ENCODE measurements at regions not wholly inside any gene's neighbourhood (a gene's known extent, or its start where the extent isn't known, plus 50 kb on each side); places are given as distances from the start of the nearest gene placed in this dataset.

DNA sequence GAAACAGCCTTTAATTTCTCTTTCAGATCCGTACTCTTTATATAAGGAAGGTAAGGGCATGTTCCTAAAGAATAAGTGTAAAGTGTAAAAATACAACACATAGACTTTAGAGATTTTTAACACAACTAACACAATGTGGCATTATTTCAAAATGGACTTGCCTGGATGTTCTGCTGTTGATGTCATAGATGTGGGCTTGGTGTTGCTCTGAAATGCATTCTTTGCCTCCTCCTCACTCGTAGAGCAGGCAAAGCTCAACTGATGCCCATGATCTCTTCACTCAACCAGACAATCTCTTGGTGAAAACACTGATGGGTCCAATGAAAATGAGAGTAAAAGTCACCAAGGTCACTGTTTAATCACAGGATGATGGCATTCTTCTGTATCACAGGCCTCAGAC, 174.2 kb upstream of the TCERG1L start:
- no peak overlapping the region for H3K4me3 ChIP-seq
- TF ChIP-seq, protein P1, sequence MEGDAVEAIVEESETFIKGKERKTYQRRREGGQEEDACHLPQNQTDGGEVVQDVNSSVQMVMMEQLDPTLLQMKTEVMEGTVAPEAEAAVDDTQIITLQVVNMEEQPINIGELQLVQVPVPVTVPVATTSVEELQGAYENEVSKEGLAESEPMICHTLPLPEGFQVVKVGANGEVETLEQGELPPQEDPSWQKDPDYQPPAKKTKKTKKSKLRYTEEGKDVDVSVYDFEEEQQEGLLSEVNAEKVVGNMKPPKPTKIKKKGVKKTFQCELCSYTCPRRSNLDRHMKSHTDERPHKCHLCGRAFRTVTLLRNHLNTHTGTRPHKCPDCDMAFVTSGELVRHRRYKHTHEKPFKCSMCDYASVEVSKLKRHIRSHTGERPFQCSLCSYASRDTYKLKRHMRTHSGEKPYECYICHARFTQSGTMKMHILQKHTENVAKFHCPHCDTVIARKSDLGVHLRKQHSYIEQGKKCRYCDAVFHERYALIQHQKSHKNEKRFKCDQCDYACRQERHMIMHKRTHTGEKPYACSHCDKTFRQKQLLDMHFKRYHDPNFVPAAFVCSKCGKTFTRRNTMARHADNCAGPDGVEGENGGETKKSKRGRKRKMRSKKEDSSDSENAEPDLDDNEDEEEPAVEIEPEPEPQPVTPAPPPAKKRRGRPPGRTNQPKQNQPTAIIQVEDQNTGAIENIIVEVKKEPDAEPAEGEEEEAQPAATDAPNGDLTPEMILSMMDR (IDR thresholded peaks at IDR 0.05) = no peak
- intact Hi-C loops (cut with DNase I; ENCODE audit: low total_unique reads) = no loop called here

GRCh38 chr10:131487822-131488221, 176.3 kb upstream of the TCERG1L start:
- TF ChIP-seq, protein P1 (IDR thresholded peaks at IDR 0.05) = no peak
- H3K4me3 ChIP-seq = no peak overlapping the region
- intact Hi-C loops (cut with DNase I; ENCODE audit: low total_unique reads) = no loop called here

More for the DNA sequence above, 174.2 kb upstream of the TCERG1L start:
- H3K36me3 ChIP-seq = no peaks in the 10 kb centered on the region
- no peak for DNase-seq
- no peaks in the 10 kb centered on the region for H3K4me1 ChIP-seq
- H3K9me3 ChIP-seq = no peaks in the 10 kb centered on the region
- no peaks in the 10 kb centered on the region for H3K27me3 ChIP-seq
- no peak overlapping the region for H3K27ac ChIP-seq

GRCh38 chr10:131490991-131491594, 179.6 kb upstream of the TCERG1L start:
- Histone ChIP-seq H3K27ac (no peak overlapping the region), H3K4me1 (no peaks in the 10 kb centered on the region), H3K36me3 (no peaks in the 10 kb centered on the region), H3K9me3 (no peaks in the 10 kb centered on the region), H3K27me3 (no peaks in the 10 kb centered on the region), H3K4me3 (no peak overlapping the region)
- intact Hi-C loops (cut with DNase I; ENCODE audit: low total_unique reads) = no loop called here
- DNase-seq = no peak
- TF ChIP-seq, protein P1 (IDR thresholded peaks at IDR 0.05) = no peak

More at GRCh38 chr10:131487822-131488221, 176.3 kb upstream of the TCERG1L start:
- DNase-seq = no peak
- H3K27ac ChIP-seq = no peak overlapping the region
- no peaks in the 10 kb centered on the region for H3K27me3 ChIP-seq
- H3K4me1 ChIP-seq = no peaks in the 10 kb centered on the region
- no peaks in the 10 kb centered on the region for H3K9me3 ChIP-seq
- no peaks in the 10 kb centered on the region for H3K36me3 ChIP-seq

GRCh38 chr10:131492211-131492857, 180.8 kb upstream of the TCERG1L start:
- H3K9me3 ChIP-seq = no peaks in the 10 kb centered on the region
- no peak for DNase-seq
- TF ChIP-seq, protein P1 (IDR thresholded peaks at IDR 0.05) = no peak
- no peak overlapping the region for H3K4me3 ChIP-seq
- no peak overlapping the region for H3K27ac ChIP-seq
- H3K36me3 ChIP-seq = no peaks in the 10 kb centered on the region
- H3K4me1 ChIP-seq = no peaks in the 10 kb centered on the region
- H3K27me3 ChIP-seq = no peaks in the 10 kb centered on the region
- intact Hi-C loops (cut with DNase I; ENCODE audit: low total_unique reads) = no loop called here

GRCh38 chr10:131493432-131493831, 181.9 kb upstream of the TCERG1L start:
- Histone ChIP-seq H3K27me3 (no peaks in the 10 kb centered on the region), H3K4me1 (no peaks in the 10 kb centered on the region), H3K27ac (no peak overlapping the region), H3K9me3 (no peaks in the 10 kb centered on the region), H3K36me3 (no peaks in the 10 kb centered on the region), H3K4me3 (no peak overlapping the region)
- no peak for DNase-seq
- intact Hi-C loops (cut with DNase I; ENCODE audit: low total_unique reads) = no loop called here
- TF ChIP-seq, protein P1 (IDR thresholded peaks at IDR 0.05) = no peak

All from tibial artery (tissue), 4 donors.